ENCODE measurements at regions not wholly inside any gene's neighbourhood (a gene's known extent, or its start where the extent isn't known, plus 50 kb on each side); places are given as distances from the start of the nearest gene placed in this dataset.

DNA sequence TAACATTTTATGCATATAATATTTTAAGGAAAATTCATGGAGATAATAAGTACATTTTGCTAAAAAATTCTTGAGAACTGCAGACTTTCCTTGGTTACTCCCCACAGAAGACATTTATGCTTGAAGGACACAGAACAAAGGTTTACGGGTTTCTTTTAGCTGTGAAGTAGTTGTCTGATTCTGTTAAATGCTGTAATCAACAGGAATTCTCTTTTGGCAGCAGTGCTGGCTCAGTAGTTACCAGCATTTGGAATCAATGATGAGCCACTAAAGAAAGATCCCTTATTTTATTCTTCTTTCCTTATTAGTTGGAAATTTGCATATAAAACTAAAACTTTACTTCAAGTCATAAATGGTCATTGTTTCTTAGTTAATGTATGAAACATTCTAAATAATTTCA is 199.3 kb upstream of the FAT4 start:
- TF ChIP-seq POLR2A (IDR thresholded peaks at IDR 0.05; ENCODE audit: control extremely low read depth in 1 of 2, low read depth in 2 of 2, low read length in 2 of 2) (no peak), CTCF (IDR thresholded peaks at IDR 0.05; ENCODE audit: control extremely low read depth in 1 of 3, insufficient read depth in 1 of 3, low read depth in 1 of 3, low read length in 3 of 3) (no peak), RAD21 (IDR thresholded peaks at IDR 0.05 in 1 of 2, conservative IDR thresholded peaks at IDR 0.05 in 1 of 2; ENCODE audit: low read depth in 2 of 2, low read length in 2 of 2) (no peak), KDM1A (IDR thresholded peaks at IDR 0.05; ENCODE audit: borderline replicate concordance, low read length) (no peak), EGR1 (IDR thresholded peaks at IDR 0.05; ENCODE audit: borderline replicate concordance, low read depth, low read length) (no peak), SAP30 (IDR thresholded peaks at IDR 0.05; ENCODE audit: insufficient read depth, insufficient replicate concordance, low read length) (no peak), JUN (IDR thresholded peaks at IDR 0.05; ENCODE audit: low read depth, low read length) (no peak), YY1 (IDR thresholded peaks at IDR 0.05; ENCODE audit: low read depth, low read length) (no peak), POLR2AphosphoS5 (IDR thresholded peaks at IDR 0.05; ENCODE audit: low read depth, low read length) (no peak), EP300 (IDR thresholded peaks at IDR 0.05; ENCODE audit: borderline replicate concordance in 1 of 2, low read depth in 2 of 2, low read length in 2 of 2) (no peak), SP1 (IDR thresholded peaks at IDR 0.05; ENCODE audit: low read depth, low read length) (no peak)
- TF ChIP-seq, protein P1, sequence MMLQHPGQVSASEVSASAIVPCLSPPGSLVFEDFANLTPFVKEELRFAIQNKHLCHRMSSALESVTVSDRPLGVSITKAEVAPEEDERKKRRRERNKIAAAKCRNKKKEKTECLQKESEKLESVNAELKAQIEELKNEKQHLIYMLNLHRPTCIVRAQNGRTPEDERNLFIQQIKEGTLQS (IDR thresholded peaks at IDR 0.05; ENCODE audit: insufficient read depth, low read depth, low read length) = no peak

All from H1 (cell line).